OCI-LY7 (cell line): ENCODE measurements at regions not wholly inside any gene's neighbourhood (a gene's known extent, or its start where the extent isn't known, plus 50 kb on each side); places are given as distances from the start of the nearest gene placed in this dataset.

Experiments
- BruUV-seq: library from RNA; stranded (reverse); fragments of 400-500 nt; replicated peaks from 2 replicates; lab custom pipeline; 2021; lab: Mats Ljungman, UMichigan
- CTCF ChIA-PET: fragments of 300-600 bp; sonication (Branson Sonifier 250); formaldehyde crosslinking; loops from one replicate; lab custom pipeline; 2022; ENCODE audit warnings: antibody characterized with exemption; ENCODE audit not compliant: unreplicated experiment; lab: Charles Lee
- POLR2A ChIA-PET: fragments of 300-600 bp; sonication (Branson Sonifier 250); formaldehyde crosslinking; loops from one replicate; lab custom pipeline; 2022; ENCODE audit warnings: antibody characterized with exemption; lab: Charles Lee
- DNase-seq: peaks from one replicate; pipeline ENCODE4 v3.0.0-alpha.2; 2015; ENCODE audit warnings: low spot score
- H2AFZ ChIP-seq: fragments of 200-600 bp; sonication (generic), shearing (Covaris generic); 2 replicates; pipeline ENCODE4 v1.6.1; 2014; ENCODE audit warnings: mild to moderate bottlenecking, antibody characterized with exemption, low read length, moderate library complexity
- H3K27ac ChIP-seq: fragments of 200-600 bp; sonication (generic); 2 replicates; pipeline ENCODE4 v1.5.1; 2014; ENCODE audit warnings: mixed run types, low read depth, mild to moderate bottlenecking, moderate library complexity, low read length, inconsistent platforms; ENCODE audit not compliant: poor library complexity, severe bottlenecking
- H3K36me3 ChIP-seq: fragments of 200-600 bp; sonication (generic); 2 replicates; pipeline ENCODE4 v1.6.1; 2014; ENCODE audit warnings: mild to moderate bottlenecking, antibody characterized with exemption, low read length, moderate library complexity, mixed read lengths; ENCODE audit not compliant: insufficient read depth
- H3K4me1 ChIP-seq: fragments of 200-600 bp; sonication (generic); 2 replicates; pipeline ENCODE4 v1.5.1; 2014; ENCODE audit warnings: mild to moderate bottlenecking, low read length; ENCODE audit not compliant: insufficient read depth, poor library complexity, severe bottlenecking
- H3K4me2 ChIP-seq: fragments of 200-600 bp; sonication (generic); 2 replicates; pipeline ENCODE4 v1.6.1; 2014; ENCODE audit warnings: mild to moderate bottlenecking, low read length
- H3K4me3 ChIP-seq: fragments of 200-600 bp; sonication (generic); 2 replicates; pipeline ENCODE4 v1.5.1; 2014; ENCODE audit warnings: mild to moderate bottlenecking, low read depth, low read length; ENCODE audit not compliant: poor library complexity, severe bottlenecking
- H3K79me2 ChIP-seq: fragments of 200-600 bp; sonication (generic); 2 replicates; pipeline ENCODE4 v1.6.1; 2016; ENCODE audit warnings: low read depth, mild to moderate bottlenecking, low read length, moderate library complexity, mixed read lengths; ENCODE audit not compliant: insufficient read depth
- H3K9me2 ChIP-seq: fragments of 200-600 bp; sonication (generic); 2 replicates; pipeline ENCODE4 v1.6.1; 2016; ENCODE audit warnings: mild to moderate bottlenecking, low read length, mixed read lengths; ENCODE audit not compliant: insufficient read depth
- H3K9me3 ChIP-seq: fragments of 200-600 bp; sonication (generic); 2 replicates; pipeline ENCODE4 v1.6.1; 2014; ENCODE audit warnings: mild to moderate bottlenecking, mixed run types, low read length, mixed read lengths
- H4K20me1 ChIP-seq: fragments of 200-600 bp; sonication (generic); 2 replicates; pipeline ENCODE4 v1.6.1; 2014; ENCODE audit warnings: mild to moderate bottlenecking, antibody characterized with exemption, low read length, moderate library complexity, mixed read lengths; ENCODE audit not compliant: insufficient read depth
- CTCF ChIP-seq: fragments of 200-600 bp; sonication (generic); conservative IDR thresholded peaks from 2 replicates; pipeline ENCODE4 v1.5.1; 2014; ENCODE audit warnings: mild to moderate bottlenecking, antibody characterized with exemption, low read length, moderate library complexity, mixed read lengths
- EZH2phosphoT487 ChIP-seq: fragments of 200-600 bp; sonication (generic); IDR thresholded peaks from 2 replicates; pipeline ENCODE4 v1.6.1; 2018; ENCODE audit warnings: low read depth, borderline replicate concordance, mild to moderate bottlenecking, mixed run types, antibody characterized with exemption, low read length, moderate library complexity, mixed read lengths
- intact Hi-C: fragments of 100-400 bp; cut with micrococcal nuclease; formaldehyde crosslinking; loops from one replicate; pipeline ENCODE4 v1.10.0; 2022; ENCODE audit not compliant: unreplicated experiment

GRCh38 chr6:18601516-18602020 is 214.4 kb downstream of the RNF144B start:
- no peaks in the 10 kb centered on the region for H3K79me2 ChIP-seq
- H3K36me3 ChIP-seq = no peaks in the 10 kb centered on the region
- intact Hi-C loops = no loop called here
- ChIA-PET POLR2A (interaction anchor here (1.1 to 1.6 kb wide), 2 partner anchors 23 to 1150 kb away, joined by 3 read pairs; no protein-coding TSS in a partner anchor), CTCF (no interaction called here)
- H3K4me1 ChIP-seq = no peaks in the 10 kb centered on the region
- no peaks in the 10 kb centered on the region for H4K20me1 ChIP-seq
- no peak for DNase-seq
- H3K9me2 ChIP-seq = no peaks in the 10 kb centered on the region
- H3K9me3 ChIP-seq = no peaks in the 10 kb centered on the region
- no TSS peak for BruUV-seq
- H2AFZ ChIP-seq = no peak overlapping the region
- no peak overlapping the region for H3K4me2 ChIP-seq
- H3K27ac ChIP-seq = no peak overlapping the region
- no peak for TF ChIP-seq EZH2phosphoT487
- no peak for TF ChIP-seq CTCF
- no peak overlapping the region for H3K4me3 ChIP-seq

- intact Hi-C loops = no loop called here
- H3K9me2 ChIP-seq = no peaks in the 10 kb centered on the region
- no TSS peak for BruUV-seq
- H3K4me1 ChIP-seq = no peaks in the 10 kb centered on the region
- H3K4me3 ChIP-seq = no peak overlapping the region
- no peak overlapping the region for H3K4me2 ChIP-seq
- no peak overlapping the region for H2AFZ ChIP-seq
- H3K36me3 ChIP-seq = no peaks in the 10 kb centered on the region
- no peaks in the 10 kb centered on the region for H4K20me1 ChIP-seq
- DNase-seq = no peak
- H3K27ac ChIP-seq = no peak overlapping the region
- CTCF ChIA-PET = no interaction called here
- H3K9me3 ChIP-seq = no peaks in the 10 kb centered on the region
- POLR2A ChIA-PET = interaction anchor here (0.6 to 1.6 kb wide), 4 partner anchors 24 to 1765 kb away, joined by 3 to 4 read pairs (median 3); no protein-coding TSS in a partner anchor
- H3K79me2 ChIP-seq = no peaks in the 10 kb centered on the region
- TF ChIP-seq CTCF (no peak), EZH2phosphoT487 (no peak)
Observed at GRCh38 chr6:18602931-18603330, 215.8 kb downstream of the RNF144B start.

- no peaks in the 10 kb centered on the region for H3K36me3 ChIP-seq
- intact Hi-C loops = no loop called here
- no peak overlapping the region for H2AFZ ChIP-seq
- H4K20me1 ChIP-seq = no peaks in the 10 kb centered on the region
- H3K27ac ChIP-seq = no peak overlapping the region
- H3K9me3 ChIP-seq = no peaks in the 10 kb centered on the region
- H3K9me2 ChIP-seq = no peaks in the 10 kb centered on the region
- no peak overlapping the region for H3K4me3 ChIP-seq
- CTCF ChIA-PET = no interaction called here
- BruUV-seq = no TSS peak
- POLR2A ChIA-PET = interaction anchor here (1.6 kb wide), 1 partner anchor 25 kb away, joined by 3 read pairs; no protein-coding TSS in a partner anchor
- no peak overlapping the region for H3K4me2 ChIP-seq
- no peaks in the 10 kb centered on the region for H3K79me2 ChIP-seq
- no peaks in the 10 kb centered on the region for H3K4me1 ChIP-seq
- DNase-seq = no peak
- TF ChIP-seq EZH2phosphoT487 (no peak), CTCF (no peak)
Observed at GRCh38 chr6:18603361-18603760, 216.2 kb downstream of the RNF144B start.
